Lung (tissue), 11 donors: ENCODE measurements at regions not wholly inside any gene's neighbourhood (a gene's known extent, or its start where the extent isn't known, plus 50 kb on each side); places are given as distances from the start of the nearest gene placed in this dataset.

Source experiments
- ATAC-seq: fragments of 200-7000 bp; cut with Tn5 transposase; one replicate; pipeline ENCODE4 v1.9.1; 2020; ENCODE audit warnings: moderate number of reproducible peaks; ENCODE audit not compliant: insufficient read depth, low FRiP score
- DNase-seq, 3 donors: peaks; one replicate each; pipeline ENCODE4 v3.0.0-alpha.2; 2013 to 2017
- H3K27ac ChIP-seq, 2 donors: one replicate each; pipeline ENCODE4 v1.5.1; 2013; ENCODE audit warnings: mild to moderate bottlenecking in 2 of 2, moderate library complexity in 2 of 2, control low read depth in 1 of 2, inconsistent platforms in 1 of 2, low read depth in 1 of 2, low read length in 1 of 2
- H3K27me3 ChIP-seq, 3 donors: one replicate each; pipeline ENCODE4 v1.5.1; 2013; ENCODE audit warnings: low read length in 2 of 3; ENCODE audit not compliant: control insufficient read depth in 3 of 3, insufficient read depth in 3 of 3
- H3K36me3 ChIP-seq, 4 donors: one replicate each; pipeline ENCODE4 v1.5.1; 2013; ENCODE audit warnings: low read length in 4 of 4, mild to moderate bottlenecking in 1 of 4, moderate library complexity in 1 of 4; ENCODE audit not compliant: control insufficient read depth in 4 of 4, insufficient read depth in 4 of 4
- H3K4me1 ChIP-seq, 5 donors: one replicate each; pipeline ENCODE4 v1.5.1; 2013; ENCODE audit warnings: low read length in 5 of 5, mild to moderate bottlenecking in 2 of 5, moderate library complexity in 1 of 5; ENCODE audit not compliant: control insufficient read depth in 5 of 5, insufficient read depth in 5 of 5
- H3K4me3 ChIP-seq: one replicate; pipeline ENCODE4 v1.5.1; 2013; ENCODE audit warnings: mild to moderate bottlenecking, control low read depth, moderate library complexity
- H3K9ac ChIP-seq, 2 donors: one replicate each; pipeline ENCODE4 v1.5.1; 2013; ENCODE audit warnings: low read length in 2 of 2, control low read depth in 1 of 2; ENCODE audit not compliant: insufficient read depth in 1 of 2
- H3K9me3 ChIP-seq, 4 donors: one replicate each; pipeline ENCODE4 v1.5.1; 2013; ENCODE audit warnings: low read length in 3 of 4, mild to moderate bottlenecking in 1 of 4, moderate library complexity in 1 of 4; ENCODE audit not compliant: control insufficient read depth in 4 of 4, insufficient read depth in 3 of 4
- WGBS, 2 donors: extraction: QIAGEN DNeasy Blood & Tissue Kit; methylation state at CpG; one replicate each; pipeline ENCODE4 v1.1.7; 2013; 5-methylcytosine and 5-hydroxymethylcytosine counted together
- TF ChIP-seq, protein P1 (sequence below): IDR thresholded peaks from 2 replicates; pipeline ENCODE4 v1.5.1; 2012; ENCODE audit warnings: mild to moderate bottlenecking; ENCODE audit errors: control extremely low read depth, extremely low read depth
- donor health status: control.
- donor health status: control.
- donor health status: Bipolar disorder and iron deficiency.
- donor health status: healthy.
- donor health status: DM: yes; HTN: yes; CAD: no.

DNA sequence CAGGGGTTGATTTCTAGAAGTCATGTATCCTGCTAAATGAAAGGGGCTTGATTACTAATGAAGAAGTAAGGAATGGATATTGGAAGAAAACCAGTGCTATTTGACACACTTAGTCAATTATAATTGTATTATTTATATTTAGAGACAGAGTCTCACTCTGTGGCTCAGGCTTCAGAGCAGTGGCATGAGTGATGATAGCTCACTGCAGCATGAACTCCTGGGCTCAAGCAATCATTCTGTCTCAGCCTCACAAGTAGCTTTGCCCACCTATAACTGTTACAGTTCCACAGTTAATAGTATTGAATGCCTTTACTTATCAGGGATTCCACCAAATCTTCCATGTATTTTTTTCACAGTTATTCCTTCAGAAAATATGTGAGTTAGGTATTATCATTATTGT lies 432.0 kb upstream of the TGFBR2 start:
- no peak for ATAC-seq

DNA sequence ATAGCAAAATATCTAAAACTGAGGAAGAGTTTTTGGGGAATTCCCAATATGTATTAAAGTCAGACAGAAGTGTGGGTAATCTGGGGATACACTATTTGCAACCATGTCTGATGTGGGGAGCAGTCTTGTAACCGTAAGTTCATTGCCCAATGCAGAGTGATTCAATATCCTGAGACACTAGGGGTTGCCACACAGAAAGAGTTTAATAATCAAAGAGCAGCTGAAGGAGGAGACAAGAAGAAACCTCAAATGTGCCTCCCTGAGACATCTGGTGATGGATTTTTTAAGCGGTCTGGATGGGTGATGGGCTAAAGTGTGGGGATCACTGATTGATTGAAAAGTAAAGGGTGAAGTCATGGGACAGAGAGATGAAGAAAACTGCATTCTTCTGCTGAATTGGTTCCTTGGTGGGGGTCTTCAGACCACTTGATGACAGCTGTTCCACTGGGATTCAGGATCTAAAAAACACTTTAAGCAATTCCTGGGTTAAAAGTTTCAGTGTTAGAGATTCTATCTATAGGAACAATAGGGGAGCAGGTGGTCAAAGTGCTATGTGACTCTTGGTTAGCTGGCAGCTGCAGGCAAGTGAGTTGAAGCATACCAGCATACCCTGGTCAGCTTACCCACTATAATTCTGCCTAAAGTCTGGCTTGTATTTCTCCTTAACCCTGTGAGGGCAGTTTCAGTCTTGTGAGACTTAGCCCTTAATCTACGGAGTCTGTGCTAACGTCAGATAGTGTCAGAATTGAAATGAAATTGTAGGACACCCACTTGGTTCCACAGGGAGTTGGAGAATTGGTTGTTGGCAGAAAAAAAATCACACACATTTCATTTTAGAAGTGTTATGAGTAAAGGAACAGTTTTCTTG lies 425.9 kb upstream of the TGFBR2 start:
- 50 to 74% methylated on average over 4 of the region's 4 CpGs for WGBS, 2 donors

More for the DNA sequence above, 432.0 kb upstream of the TGFBR2 start:
- no peak overlapping the region for H3K27ac ChIP-seq
- peaks cover 0 to 3% (median 0%) of the 10 kb centered on the region in 3 donors for H3K27me3 ChIP-seq
- H3K36me3 ChIP-seq = no peaks in the 10 kb centered on the region
- no peak overlapping the region for H3K9ac ChIP-seq
- no peak for DNase-seq
- no peaks in the 10 kb centered on the region for H3K9me3 ChIP-seq
- TF ChIP-seq, protein P1, sequence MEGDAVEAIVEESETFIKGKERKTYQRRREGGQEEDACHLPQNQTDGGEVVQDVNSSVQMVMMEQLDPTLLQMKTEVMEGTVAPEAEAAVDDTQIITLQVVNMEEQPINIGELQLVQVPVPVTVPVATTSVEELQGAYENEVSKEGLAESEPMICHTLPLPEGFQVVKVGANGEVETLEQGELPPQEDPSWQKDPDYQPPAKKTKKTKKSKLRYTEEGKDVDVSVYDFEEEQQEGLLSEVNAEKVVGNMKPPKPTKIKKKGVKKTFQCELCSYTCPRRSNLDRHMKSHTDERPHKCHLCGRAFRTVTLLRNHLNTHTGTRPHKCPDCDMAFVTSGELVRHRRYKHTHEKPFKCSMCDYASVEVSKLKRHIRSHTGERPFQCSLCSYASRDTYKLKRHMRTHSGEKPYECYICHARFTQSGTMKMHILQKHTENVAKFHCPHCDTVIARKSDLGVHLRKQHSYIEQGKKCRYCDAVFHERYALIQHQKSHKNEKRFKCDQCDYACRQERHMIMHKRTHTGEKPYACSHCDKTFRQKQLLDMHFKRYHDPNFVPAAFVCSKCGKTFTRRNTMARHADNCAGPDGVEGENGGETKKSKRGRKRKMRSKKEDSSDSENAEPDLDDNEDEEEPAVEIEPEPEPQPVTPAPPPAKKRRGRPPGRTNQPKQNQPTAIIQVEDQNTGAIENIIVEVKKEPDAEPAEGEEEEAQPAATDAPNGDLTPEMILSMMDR = no peak
- H3K4me1 ChIP-seq = no peaks in the 10 kb centered on the region
- H3K4me3 ChIP-seq = no peak overlapping the region

DNA sequence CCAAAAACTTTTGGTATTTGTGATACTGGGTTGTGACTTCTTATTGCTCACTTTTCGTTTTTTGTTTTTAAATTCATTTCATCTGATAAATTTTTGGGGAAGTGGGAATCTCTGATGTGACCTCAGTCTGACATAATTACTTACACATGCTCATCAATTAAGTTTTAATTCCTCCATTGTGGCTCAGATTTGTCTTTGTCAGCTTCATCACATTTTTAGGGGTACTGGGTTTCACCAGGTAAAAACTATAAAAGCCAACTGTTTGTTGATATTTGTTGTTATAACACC lies 425.3 kb upstream of the TGFBR2 start:
- ATAC-seq (no peak), DNase-seq (no peak)
- Histone ChIP-seq H3K4me1 (peaks cover 0 to 6% (median 0%) of the 10 kb centered on the region in 5 donors), H3K27me3 (no peaks in the 10 kb centered on the region), H3K27ac (no peak overlapping the region), H3K36me3 (no peaks in the 10 kb centered on the region), H3K9ac (no peak overlapping the region), H3K9me3 (no peaks in the 10 kb centered on the region), H3K4me3 (no peak overlapping the region)
- TF ChIP-seq, protein P1 = no peak
- 36 to 56% methylated on average over 1 of the region's 1 CpG for WGBS, 2 donors

More for the DNA sequence above, 425.9 kb upstream of the TGFBR2 start:
- H3K27ac ChIP-seq = no peak overlapping the region
- TF ChIP-seq, protein P1 = no peak
- ATAC-seq = no peak
- H3K4me3 ChIP-seq = no peak overlapping the region
- peaks cover 0 to 6% (median 0%) of the 10 kb centered on the region in 5 donors for H3K4me1 ChIP-seq
- no peaks in the 10 kb centered on the region for H3K27me3 ChIP-seq
- no peaks in the 10 kb centered on the region for H3K36me3 ChIP-seq
- H3K9me3 ChIP-seq = no peaks in the 10 kb centered on the region
- no peak overlapping the region for H3K9ac ChIP-seq
- no peak for DNase-seq

DNA sequence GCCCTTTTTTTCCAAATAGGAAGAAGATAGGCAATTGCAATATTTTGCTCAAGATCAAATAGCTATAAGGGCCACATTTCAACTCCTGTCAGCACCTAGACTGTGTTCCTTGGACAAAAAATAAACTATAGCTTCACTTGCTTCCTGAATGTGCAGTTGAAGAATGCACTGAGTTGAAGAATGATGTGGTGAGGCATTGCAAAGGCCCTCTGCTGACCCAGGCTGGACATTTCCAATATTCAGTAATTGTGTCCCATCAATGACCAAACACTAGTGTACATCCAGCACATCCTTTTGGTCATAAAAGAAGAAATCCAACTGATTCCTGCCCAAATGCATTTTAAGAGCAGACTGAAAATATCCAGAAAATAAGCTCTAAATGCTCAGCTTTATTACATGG lies 424.8 kb upstream of the TGFBR2 start:
- H3K4me3 ChIP-seq = no peak overlapping the region
- no peak overlapping the region for H3K9ac ChIP-seq
- H3K4me1 ChIP-seq = peaks cover 0 to 8% (median 0%) of the 10 kb centered on the region in 5 donors
- H3K27me3 ChIP-seq = no peaks in the 10 kb centered on the region
- DNase-seq (no peak), ATAC-seq (no peak)
- no peaks in the 10 kb centered on the region for H3K9me3 ChIP-seq
- no peak overlapping the region for H3K27ac ChIP-seq
- TF ChIP-seq, protein P1 = no peak
- no peaks in the 10 kb centered on the region for H3K36me3 ChIP-seq
